Medulla oblongata (tissue), 1 donor: ENCODE measurements at regions not wholly inside any gene's neighbourhood (a gene's known extent, or its start where the extent isn't known, plus 50 kb on each side); places are given as distances from the start of the nearest gene placed in this dataset.

Experiments used
- DNase-seq: peaks from one replicate; pipeline ENCODE4 v3.0.0-alpha.2; 2015; ENCODE audit errors: extremely low spot score

DNA sequence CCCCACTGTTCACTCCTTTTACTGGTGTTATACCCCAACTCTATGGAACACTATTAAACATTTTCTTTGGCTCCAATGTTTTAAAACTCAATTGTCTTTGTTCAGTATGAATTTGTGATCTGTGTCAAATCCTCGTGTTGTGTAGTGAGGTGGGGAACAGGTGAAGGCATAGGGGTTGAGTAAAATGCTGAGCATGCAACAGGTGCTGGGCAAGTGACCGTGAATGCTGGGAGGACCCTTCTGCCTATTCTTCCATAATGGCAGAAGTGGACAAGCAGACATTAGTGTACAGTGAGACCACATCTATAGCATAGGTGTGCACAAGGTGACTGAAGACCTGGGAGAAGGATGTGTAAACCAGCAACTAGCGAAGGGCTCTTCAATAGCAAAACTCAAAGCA, 1188.0 kb downstream of the UQCRFS1 start:
- DNase-seq: no peak

DNA sequence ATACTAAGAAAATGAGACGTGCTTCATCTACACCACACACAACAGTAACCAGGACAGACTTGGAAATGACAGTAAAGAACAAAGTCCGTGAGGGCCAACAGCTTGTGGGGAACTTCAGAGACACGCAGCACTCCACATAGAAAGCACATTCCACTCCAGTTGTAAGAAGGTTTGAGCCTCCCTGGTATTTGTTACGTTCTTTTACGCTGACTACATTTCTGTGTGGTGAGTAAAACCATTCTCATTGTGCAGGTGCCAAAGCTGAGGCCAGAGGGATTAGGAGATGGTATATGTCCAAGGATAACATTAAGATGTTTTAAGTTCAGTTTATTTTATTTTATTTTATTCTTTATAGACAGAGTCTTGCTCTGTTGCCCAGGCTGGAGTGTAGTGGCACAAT, 1189.9 kb downstream of the UQCRFS1 start:
- no peak for DNase-seq

DNA sequence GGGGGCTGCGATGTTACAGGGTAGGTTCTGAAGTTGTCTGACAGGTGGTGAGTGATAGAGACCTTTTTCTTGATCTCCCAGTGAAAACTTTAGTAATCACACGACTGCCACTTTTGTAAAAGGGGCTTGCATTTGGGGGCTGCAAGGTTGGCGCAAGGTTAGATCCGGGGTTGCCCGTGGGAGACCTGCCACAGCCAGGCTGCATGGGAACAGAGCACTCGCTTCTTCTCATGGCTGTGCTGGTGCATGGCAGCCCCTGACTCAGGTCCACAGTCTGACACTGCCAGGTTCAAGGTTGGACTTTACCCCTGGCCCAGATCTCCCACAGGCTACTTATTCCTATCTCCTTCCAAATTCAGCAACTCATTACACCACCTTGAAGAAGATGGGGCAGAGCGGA, 1190.4 kb downstream of the UQCRFS1 start:
- no peak for DNase-seq

DNA sequence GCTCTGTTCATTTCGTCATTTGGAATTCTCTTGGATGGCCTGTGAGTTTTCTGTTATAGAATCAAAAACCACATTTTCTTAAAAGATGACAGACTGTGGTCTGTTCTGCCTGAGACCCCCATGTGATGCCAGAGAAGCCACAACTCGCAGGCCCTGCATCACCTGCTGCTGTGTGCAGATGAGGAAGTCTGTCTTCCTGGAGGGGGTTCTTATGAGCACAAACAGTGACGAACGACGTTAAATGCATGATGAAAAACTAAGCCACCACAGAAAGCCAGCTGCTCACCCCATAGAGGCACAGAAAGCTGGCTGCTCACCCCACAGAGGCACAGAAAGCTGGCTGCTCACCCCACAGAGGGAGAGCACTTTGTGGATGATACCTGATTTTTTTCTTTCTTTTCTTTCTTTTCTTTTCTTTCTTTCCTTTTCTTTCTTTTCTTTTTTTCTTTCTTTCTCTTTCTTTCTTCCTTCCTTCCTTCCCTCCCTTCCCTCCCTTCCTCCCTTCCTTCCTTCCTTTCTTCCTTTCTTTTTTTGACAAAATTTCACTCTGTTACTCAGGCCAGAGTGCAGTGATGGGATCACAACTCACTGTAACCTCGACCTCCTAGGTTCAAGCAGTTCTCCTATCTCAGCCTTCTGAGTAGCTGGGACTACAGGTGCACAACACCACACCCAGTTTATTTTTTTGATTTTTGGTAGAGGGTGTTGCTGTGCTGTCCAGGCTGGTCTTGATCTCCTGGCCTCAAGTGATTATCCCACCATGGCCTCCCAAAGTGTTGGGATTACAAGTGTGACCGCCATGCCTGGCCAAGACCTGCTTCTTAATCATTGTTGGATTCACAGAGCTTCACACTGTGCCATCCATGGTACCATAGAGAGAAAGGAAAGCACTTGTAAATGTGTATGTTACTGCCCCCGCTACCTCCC, 1191.4 kb downstream of the UQCRFS1 start:
- DNase-seq: no peak

DNA sequence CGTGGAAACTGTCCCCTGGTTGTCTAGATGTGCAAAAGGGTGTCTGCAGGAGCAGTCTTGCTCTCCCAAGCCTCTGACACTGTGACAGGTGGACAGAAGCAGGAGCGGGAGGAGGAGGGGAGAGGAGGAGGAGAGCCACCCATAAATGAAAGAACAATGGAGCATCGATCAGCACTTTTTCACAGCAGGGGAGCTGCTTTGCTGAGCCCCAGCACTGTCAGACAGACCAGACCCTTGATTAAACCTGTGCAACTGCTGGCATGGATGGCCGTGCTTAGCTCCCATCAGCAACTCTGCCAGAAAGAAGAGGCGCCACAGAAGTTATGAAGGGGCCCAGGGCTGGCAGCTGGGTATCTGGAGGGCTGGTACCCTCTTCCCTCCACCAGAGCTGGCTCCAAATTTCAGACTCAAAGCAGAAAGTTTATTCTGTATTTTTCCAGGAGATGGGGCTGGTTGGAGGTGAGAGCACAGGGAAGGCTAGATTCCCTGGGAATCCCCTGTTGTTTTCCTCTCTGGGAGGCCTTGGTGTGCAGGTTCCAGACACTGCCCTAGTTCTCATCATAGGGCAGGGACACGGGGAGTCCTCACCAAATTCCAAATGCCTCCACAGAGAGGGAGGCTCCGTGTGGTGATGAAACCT, 1192.2 kb downstream of the UQCRFS1 start:
- DNase-seq: no peak

DNA sequence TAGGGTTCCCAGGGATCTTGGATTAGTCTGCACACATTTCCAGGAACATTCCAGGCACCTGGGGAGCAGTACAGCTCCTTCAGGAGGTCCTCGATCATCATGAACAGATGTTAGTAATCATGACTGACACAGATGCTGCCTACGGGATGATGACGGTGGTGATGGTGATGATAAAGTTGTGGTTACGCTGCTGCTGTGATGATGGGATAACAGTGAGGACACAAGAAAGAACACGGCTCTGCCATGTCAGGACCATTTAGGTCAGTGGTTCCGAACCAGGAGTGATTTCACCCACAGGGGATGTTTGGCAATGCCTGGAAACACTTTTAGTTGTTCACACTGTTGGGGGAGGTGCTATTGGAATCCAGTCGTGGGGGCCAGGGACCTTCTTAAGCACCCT, 1193.0 kb downstream of the UQCRFS1 start:
- no peak for DNase-seq

DNA sequence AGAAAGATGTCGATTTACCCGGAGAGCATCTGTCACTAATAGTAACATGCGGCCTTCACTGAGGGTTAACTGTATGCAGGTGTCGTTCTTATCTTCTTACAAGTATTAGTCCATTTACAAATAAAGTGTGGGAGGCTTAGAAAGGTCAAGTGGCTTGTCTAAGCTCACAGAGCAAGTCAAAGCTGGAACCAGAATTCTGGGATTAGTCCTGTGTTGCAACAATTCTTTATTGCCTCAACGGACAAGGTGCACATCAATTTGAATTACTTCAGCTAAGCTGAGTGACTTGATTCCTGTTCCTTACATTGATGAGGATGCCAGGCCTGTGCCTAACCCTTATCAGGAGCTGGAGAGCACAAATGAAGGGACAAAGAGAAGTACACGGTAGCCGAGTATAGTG, 1193.6 kb downstream of the UQCRFS1 start:
- DNase-seq: no peak

DNA sequence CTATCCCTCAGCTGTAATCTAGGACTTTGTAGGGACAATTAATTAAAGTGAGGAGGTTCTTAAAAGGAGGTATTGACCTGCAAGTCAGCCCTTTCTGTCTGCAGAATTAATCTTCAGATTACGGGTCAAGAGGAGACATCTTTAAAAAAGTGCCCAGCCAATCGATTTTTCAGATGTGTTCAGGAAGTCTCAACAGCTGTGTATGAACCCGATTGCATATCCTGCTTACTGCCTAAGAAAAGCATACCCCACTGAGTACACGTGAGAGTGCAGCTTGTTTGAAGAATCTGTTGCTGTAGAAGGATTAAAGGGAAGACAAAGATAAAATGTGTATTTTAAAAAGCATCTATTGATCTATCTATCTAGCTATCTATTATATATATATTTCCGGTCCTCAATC, 1194.5 kb downstream of the UQCRFS1 start:
- no peak for DNase-seq

DNA sequence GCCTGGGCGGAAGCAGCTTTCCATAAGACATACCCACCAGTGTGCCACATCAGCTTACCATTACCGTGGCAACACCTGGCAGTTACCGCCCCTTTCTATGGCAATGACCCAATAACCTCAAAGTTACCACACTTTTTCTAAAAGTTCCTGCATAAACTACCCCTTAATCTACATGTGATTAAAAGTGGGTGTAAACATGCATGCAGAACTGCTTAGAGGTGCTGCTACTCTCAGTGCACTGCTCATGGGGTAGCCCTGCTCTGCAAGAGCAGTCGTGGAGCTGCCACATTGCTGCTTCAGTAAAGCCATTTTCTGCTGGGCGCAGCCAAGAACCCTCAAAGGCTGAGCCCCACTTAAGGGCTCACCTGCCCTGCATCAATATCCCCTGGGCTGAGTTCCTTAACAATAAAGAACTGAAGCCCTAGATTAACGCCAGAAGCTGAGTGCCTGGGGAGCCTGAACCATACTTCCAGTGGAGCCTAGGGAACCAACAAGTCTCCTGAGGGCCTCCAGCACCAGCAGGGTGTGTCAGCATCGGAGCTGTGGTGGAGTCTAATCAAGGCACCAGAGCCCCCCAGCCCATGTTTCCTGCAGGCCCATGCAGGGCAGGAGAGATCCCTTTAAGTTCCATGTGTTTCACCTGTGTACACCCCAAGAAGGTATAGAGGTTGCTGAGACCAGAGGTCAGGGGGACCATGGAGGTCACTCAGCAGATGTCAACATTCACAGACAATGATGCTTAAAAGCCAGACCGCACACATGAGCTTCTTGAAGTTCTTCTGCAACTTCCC, 1198.1 kb downstream of the UQCRFS1 start:
- no peak for DNase-seq

DNA sequence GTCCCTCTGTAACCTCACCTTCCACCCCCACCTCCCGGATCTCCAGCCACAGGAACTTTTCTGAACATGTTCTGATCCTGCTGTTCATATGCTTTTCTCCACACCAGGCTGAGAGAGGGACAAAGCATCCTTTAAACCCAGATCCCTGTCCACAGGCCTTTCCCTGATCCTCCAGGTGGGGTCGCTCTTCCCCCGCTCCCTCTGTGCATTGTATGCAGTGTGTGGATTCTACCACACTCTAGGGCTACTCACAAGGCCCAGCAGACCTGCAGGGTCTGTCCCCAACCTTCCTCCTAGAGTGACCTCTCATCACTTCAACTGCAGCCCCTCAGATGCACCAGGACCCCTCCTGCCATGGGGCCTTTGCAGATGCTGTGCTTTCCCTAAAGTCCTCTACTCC, 1200.6 kb downstream of the UQCRFS1 start:
- DNase-seq: no peak

DNA sequence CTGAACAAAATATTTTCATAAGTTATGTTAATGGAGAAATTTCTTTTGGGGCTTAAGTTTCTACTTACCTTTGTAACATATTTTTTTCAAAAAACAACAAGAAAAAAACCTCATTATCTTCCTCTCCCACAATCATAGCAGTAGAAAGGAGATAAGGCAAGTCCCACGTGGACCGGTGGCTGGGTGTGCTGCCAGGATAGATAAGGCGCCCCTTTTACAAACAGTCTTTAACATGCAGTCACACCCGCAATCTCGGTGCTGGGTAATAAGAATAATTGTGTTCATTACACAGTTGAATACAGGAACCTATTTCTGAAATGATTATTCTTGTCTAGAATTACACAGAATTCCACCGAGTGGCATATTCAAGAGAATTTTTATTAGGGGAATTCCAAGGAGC, 1202.3 kb downstream of the UQCRFS1 start:
- no peak for DNase-seq

DNA sequence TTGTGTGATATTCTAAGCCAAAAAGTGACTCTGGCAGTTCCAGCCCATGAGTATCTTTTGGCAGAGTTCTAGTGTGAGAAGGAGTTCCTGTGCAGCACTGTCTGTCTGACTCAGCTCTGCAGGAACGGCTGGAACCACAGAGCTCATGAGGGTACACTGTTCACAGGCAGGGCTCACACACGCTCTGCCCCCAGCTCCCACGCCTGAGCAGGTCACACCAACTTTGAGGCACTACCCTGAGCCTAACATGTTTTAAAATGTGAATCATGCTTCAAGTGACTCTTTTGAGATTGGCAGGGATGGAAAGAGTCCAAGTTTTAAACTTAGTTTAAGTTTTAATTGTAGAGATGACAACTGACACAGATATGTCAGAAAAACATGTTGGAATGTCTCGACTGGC, 1203.3 kb downstream of the UQCRFS1 start:
- DNase-seq: no peak

DNA sequence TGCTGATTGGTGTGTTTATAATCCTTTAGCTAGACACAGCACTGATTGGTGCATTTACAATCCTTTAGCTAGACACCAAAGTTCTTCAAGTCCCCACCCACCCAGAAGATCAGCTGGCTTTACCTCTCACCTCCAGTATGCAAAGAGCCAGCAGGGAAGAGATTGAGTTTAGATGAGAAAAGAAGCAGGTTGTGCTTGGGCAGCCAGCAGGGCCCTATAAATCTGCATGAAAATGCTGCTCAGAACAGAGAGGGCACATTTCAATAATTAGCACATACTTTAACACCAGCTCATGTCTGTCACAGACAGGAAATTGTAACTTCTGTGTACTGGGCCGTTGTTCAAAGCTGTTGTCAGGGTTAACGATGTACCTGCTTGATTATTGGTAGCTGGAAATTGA, 1204.3 kb downstream of the UQCRFS1 start:
- no peak for DNase-seq

DNA sequence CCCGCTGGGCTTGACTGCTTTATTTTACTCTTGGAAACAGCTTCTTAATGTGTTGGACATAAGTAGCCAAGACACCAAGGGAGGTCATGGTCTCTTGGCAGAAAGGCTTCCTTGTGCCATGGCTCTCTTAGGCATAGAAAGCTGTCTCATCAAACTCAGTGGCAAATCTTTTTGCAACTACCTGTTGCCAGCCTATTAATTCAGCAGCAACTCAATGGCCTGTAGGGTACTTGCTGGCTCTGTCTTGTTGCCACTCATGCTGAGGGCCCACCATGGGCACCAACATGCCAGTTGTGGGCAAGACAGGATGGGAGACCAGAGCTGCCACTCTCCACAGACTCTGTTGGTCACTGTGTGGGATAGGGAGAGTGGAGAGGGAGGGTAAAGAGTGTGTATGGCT, 1209.4 kb downstream of the UQCRFS1 start:
- no peak for DNase-seq

DNA sequence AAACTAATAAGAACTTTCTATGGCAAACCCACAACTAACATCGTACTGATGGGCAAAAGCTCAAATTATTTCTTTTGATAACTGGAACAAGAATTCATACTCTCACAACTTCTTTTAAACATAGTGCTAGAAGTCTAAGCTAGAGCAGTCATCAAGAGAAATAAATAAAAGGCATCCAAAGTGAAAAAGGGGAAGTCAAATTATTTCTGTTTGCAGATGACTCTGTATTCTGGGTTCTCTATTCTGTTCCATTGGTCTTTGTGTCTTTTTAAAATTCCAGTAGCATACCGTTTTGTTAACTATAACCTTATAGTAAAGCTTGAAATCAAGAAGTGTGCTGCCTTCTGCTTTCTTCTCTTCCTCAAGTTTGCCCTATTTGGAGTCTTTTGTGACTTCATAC, 1215.9 kb downstream of the UQCRFS1 start:
- no peak for DNase-seq

DNA sequence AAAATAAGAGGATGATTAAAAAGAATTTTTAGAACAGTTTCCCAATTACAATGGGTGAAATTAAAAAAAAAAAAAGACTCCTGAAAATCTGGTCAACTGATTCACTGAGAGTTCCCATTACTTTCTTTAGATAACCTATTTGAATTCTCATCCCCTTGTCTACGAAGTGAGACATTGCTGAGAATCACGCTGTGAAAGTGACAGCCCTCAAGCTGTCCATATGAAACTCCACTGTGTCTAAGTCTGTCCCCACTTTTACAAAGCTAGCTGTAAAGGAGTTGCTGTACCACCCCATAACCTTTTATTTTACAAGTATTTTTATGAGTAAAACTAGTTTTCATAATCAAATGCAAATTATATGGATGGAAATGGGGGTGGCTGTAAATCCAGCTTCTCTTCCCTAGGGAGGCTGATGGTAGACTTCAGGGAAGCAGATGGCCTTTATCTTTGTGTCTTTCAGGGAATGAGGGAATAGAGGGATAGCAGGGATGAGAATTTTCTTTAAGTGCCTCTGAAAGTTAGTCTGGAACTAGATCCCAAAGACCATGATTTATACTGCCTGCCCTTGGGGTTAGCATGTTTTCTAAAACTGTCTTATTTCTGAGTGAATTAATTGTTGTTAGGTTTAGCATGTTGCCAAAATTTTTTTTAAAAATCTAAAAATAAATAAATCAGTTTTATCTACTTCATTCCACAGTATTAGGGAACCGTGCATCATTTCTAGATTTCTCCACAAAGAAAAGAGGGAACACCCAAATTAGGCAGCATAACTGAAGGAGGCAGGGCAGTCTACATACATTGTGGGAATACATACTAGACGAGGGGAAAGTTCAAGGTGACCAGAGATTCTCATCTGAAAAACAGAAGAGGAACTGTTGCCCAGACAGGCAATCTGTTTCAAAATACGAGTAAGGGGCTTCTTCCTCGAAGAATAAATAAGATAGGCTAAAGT, 1219.1 kb downstream of the UQCRFS1 start:
- no peak for DNase-seq

DNA sequence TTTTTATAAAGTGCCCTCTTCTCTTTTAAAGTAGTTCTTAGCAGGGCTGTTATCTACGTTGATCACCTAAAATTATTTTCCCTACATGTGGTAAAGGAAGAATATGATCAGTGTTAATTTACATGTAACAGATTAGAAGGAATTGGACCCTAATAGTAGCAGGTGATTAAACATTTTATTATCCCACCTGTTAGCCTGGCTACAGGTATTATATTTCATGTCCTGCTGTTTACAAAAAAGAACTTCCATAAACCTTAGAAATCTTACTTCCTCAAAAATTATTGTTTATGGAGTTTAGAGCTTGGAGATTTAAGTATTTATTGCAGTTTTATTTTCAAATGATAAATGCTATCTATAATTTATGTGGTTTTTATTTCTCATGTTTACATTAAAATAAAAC, 1226.7 kb downstream of the UQCRFS1 start:
- no peak for DNase-seq

DNA sequence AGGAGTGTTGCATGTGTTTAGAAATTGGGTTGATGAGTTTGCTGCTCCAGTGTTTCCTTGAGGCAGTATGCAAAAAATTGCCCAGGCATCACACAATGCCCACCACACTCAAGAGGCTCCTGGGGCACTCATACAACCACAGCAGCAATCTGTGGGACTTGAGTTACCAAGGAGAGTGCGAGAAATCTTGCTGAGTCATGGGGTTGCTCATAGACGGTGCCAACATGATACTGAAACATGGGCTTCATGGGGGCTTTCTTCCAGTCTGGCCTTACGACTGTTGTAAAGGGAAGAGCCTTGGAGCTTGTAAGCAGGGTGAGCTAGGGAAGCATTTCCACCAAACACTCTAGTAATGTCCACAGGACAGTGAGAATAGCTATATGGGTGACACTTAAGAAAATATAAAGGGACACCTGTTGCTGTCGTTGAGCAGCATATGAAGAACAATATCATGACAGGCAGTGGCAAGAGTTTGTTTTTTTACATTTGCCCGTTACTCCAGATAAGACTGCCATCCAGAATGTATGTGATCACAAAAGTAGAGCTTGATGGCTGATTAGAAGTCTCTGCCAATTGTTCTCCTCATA, 1237.4 kb downstream of the UQCRFS1 start:
- DNase-seq: no peak

DNA sequence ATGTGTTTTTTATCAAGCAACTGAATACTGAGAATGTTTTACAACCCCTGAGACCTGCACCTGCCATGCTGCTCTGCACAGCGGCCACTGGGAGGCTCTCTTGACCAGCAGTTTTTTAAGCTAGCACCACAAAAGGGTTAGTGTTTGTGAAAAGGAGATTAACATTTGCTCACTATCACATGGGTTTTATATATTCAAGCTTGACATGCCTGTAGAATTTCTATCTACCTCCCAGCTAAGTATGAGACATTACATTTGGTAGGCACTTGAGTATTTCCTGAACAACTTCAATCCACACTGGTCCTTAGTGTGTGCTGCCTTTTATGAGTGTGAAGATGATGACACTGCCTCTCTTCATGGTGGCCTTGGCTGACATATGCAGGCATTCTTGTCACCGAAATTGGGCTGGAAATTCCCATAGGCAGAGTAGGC, 1238.9 kb downstream of the UQCRFS1 start:
- peak; percentile 71 for DNase-seq

DNA sequence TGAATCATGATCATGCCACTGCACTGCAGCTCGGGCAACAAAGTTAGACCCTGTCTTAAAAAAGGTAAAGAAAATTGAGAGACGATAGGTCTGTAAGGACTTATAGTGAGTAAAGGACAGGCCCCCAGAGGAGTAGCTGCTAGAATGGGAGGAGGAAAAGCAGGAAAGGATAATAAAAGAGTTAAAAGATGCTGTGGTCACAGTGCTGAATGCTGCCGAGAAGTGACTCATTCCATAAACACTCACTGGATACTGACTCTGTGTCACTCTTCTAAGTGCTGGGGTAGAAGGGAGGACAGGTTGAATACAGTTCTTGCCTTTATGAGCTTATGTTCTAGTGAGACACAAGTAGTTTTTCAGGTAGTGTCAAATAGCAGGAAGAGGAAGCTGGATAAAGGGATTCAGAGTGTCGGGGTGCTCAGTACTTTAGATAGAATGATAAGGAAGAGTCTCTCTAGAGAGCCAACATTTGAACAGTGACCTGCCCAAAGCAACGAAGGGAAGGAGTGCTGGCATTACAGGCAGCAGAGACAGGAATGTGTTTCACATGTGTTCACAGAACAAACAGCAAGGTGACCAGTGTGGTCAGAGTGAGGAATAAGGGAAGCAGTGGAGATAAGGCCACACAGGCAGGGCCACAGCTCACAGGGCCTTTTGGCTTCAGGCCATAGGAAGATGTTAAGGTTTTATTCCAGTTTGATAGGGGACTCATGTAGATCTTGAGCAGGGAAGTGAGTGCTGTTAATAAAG, 1240.5 kb downstream of the UQCRFS1 start:
- no peak for DNase-seq
